Ishikawa (cell line): ENCODE measurements at regions not wholly inside any gene's neighbourhood (a gene's known extent, or its start where the extent isn't known, plus 50 kb on each side); places are given as distances from the start of the nearest gene placed in this dataset.

ENCODE experiments used
- CREB1 ChIP-seq: IDR thresholded peaks from 2 replicates; pipeline ENCODE4 v1.6.1; 2012; ENCODE audit warnings: low read depth
- EGR1 ChIP-seq: IDR thresholded peaks from 2 replicates; pipeline ENCODE4 v1.6.1; 2012
- NFIC ChIP-seq: IDR thresholded peaks from 2 replicates; pipeline ENCODE4 v1.6.1; 2012
- RAD21 ChIP-seq: IDR thresholded peaks from 2 replicates; pipeline ENCODE4 v1.6.1; 2012; ENCODE audit warnings: low read depth
- TAF1 ChIP-seq: IDR thresholded peaks from 2 replicates; pipeline ENCODE4 v1.6.1; 2012; ENCODE audit warnings: low read depth, mild to moderate bottlenecking
- TCF12 ChIP-seq: IDR thresholded peaks from 2 replicates; pipeline ENCODE4 v1.6.1; 2012; ENCODE audit warnings: low read depth
- TEAD4 ChIP-seq: IDR thresholded peaks from 2 replicates; pipeline ENCODE4 v1.6.1; 2012
- ZBTB7A ChIP-seq: IDR thresholded peaks from 2 replicates; pipeline ENCODE4 v1.6.1; 2012; ENCODE audit warnings: low read depth
- TF ChIP-seq, protein P1 (sequence below): IDR thresholded peaks from 2 replicates; pipeline ENCODE4 v1.6.1; 2012

DNA sequence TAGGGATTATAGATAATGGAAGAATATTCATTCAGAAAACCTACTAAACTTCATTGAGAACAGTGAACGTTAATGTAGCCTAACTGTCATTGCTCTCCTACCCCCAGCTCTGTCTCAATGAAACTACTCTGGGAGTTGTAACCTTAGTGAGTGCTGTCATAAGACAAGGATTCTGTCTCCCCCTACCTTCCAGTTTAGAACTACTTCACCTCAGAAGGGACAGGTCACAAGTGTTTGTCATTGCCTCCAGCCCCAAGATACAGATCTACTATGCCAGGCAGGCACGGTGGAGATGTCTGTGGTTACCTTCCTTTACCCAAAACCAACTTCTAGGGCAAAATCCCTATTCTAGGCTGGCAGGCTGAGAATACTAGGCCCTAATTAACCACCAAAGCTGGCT, 833.1 kb upstream of the SEL1L start:
- TF ChIP-seq CREB1 (no peak), RAD21 (no peak), EGR1 (no peak), TAF1 (no peak), NFIC (no peak), ZBTB7A (no peak), TEAD4 (no peak), TCF12 (no peak)
- TF ChIP-seq, protein P1, sequence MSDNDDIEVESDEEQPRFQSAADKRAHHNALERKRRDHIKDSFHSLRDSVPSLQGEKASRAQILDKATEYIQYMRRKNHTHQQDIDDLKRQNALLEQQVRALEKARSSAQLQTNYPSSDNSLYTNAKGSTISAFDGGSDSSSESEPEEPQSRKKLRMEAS, result no peak
